ENCODE measurements at regions not wholly inside any gene's neighbourhood (a gene's known extent, or its start where the extent isn't known, plus 50 kb on each side); places are given as distances from the start of the nearest gene placed in this dataset.

DNA sequence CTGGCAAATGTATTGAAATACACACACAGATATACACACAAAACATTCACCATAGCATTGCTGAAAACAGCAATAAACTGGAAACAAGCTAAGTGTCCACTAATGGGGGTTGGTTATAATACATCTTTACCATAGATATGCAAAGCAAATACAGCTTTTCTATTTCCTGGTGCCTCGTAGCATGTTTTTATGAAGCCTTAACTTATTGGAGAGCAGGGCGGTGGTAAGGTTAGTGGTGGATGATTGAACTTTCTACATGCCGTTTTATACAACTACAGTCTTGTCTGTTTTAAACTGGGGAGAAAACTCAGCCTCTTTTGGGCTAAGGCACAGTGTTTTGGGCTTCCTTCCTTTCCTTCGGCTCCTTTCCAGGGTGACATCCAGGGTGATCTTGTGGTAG lies 104.5 kb downstream of the NR2F2 start:
- TF ChIP-seq, protein P1, sequence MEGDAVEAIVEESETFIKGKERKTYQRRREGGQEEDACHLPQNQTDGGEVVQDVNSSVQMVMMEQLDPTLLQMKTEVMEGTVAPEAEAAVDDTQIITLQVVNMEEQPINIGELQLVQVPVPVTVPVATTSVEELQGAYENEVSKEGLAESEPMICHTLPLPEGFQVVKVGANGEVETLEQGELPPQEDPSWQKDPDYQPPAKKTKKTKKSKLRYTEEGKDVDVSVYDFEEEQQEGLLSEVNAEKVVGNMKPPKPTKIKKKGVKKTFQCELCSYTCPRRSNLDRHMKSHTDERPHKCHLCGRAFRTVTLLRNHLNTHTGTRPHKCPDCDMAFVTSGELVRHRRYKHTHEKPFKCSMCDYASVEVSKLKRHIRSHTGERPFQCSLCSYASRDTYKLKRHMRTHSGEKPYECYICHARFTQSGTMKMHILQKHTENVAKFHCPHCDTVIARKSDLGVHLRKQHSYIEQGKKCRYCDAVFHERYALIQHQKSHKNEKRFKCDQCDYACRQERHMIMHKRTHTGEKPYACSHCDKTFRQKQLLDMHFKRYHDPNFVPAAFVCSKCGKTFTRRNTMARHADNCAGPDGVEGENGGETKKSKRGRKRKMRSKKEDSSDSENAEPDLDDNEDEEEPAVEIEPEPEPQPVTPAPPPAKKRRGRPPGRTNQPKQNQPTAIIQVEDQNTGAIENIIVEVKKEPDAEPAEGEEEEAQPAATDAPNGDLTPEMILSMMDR (IDR thresholded peaks at IDR 0.05), result no peak
- TF ChIP-seq POLR2A (IDR thresholded peaks at IDR 0.05), result no peak

All from prostate gland (tissue), 2 donors.